Spinal cord (tissue), 9 donors: ENCODE measurements at regions not wholly inside any gene's neighbourhood (a gene's known extent, or its start where the extent isn't known, plus 50 kb on each side); places are given as distances from the start of the nearest gene placed in this dataset.

ENCODE experiments used
- DNase-seq, 6 donors: peaks; one replicate each; pipeline versions ENCODE4 v3.0.0 to v3.0.0-alpha.2; 2013 to 2015; ENCODE audit warnings: low spot score in 6 of 6, low read depth in 4 of 6
- H3K27ac ChIP-seq: one replicate; pipeline ENCODE4 v1.5.1; 2013; ENCODE audit warnings: low read depth, low read length, control low read depth
- H3K27me3 ChIP-seq: one replicate; pipeline ENCODE4 v1.6.1; 2013; ENCODE audit warnings: low read length; ENCODE audit not compliant: control insufficient read depth, insufficient read depth
- H3K36me3 ChIP-seq: one replicate; pipeline ENCODE4 v1.6.1; 2013; ENCODE audit warnings: low read length; ENCODE audit not compliant: control insufficient read depth, insufficient read depth
- H3K4me1 ChIP-seq: one replicate; pipeline ENCODE4 v1.6.1; 2013; ENCODE audit warnings: low read length; ENCODE audit not compliant: control insufficient read depth, insufficient read depth
- H3K4me3 ChIP-seq: one replicate; pipeline ENCODE4 v1.5.1; 2013; ENCODE audit warnings: low read depth, low read length, control low read depth
- H3K9me3 ChIP-seq: one replicate; pipeline ENCODE4 v1.6.1; 2013; ENCODE audit warnings: low read length; ENCODE audit not compliant: control insufficient read depth, insufficient read depth
- WGBS: methylation state at CpG from one replicate; pipeline ENCODE4 v1.1.5; 2013; ENCODE audit warnings: missing lambda C conversion rate; ENCODE audit not compliant: insufficient coverage; 5-methylcytosine and 5-hydroxymethylcytosine counted together
- donor health status: healthy.

DNA sequence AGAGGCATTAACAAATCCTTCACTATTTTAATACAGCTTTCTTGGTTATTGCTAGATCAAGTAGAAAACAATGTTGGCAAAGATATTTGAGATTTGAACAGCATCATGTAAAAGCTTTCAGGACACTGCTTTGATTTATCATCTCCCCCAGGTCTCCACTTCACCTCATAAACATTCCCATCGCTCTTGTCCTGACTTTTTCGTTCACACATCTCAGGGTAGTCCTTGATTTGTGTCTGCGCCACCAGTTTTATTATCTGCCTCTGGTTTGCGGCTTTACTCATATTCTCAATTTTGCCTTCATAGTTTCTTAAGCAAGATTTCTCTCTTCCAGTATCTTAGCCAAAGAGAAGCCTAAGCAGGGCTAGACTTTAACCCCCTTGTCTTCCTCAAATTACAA lies 63.5 kb upstream of the ROR1 start:
- no peaks in the 10 kb centered on the region for H3K27me3 ChIP-seq
- H3K9me3 ChIP-seq, result no peaks in the 10 kb centered on the region
- H3K4me1 ChIP-seq, result no peaks in the 10 kb centered on the region
- no peak overlapping the region for H3K27ac ChIP-seq
- no peak overlapping the region for H3K4me3 ChIP-seq
- H3K36me3 ChIP-seq, result no peaks in the 10 kb centered on the region
- no peak for DNase-seq
- 86% methylated on average over 4 of the region's 4 CpGs for WGBS

- Histone ChIP-seq H3K4me1 (no peaks in the 10 kb centered on the region), H3K4me3 (no peak overlapping the region), H3K27ac (no peak overlapping the region), H3K9me3 (no peaks in the 10 kb centered on the region), H3K27me3 (no peaks in the 10 kb centered on the region), H3K36me3 (no peaks in the 10 kb centered on the region)
- peak in 1 of 6 donors; percentile 17 for DNase-seq
- no CpG with 5 or more reads among the region's 1 CpG for WGBS
Observed at GRCh38 chr1:63710761-63711380, 62.9 kb upstream of the ROR1 start.

GRCh38 chr1:63713041-63713440 lies 60.8 kb upstream of the ROR1 start:
- Histone ChIP-seq H3K36me3 (no peaks in the 10 kb centered on the region), H3K4me1 (no peaks in the 10 kb centered on the region), H3K27ac (no peak overlapping the region), H3K9me3 (no peaks in the 10 kb centered on the region), H3K27me3 (no peaks in the 10 kb centered on the region), H3K4me3 (no peak overlapping the region)
- 76% methylated on average over 3 of the region's 3 CpGs for WGBS
- DNase-seq, result no peak

DNA sequence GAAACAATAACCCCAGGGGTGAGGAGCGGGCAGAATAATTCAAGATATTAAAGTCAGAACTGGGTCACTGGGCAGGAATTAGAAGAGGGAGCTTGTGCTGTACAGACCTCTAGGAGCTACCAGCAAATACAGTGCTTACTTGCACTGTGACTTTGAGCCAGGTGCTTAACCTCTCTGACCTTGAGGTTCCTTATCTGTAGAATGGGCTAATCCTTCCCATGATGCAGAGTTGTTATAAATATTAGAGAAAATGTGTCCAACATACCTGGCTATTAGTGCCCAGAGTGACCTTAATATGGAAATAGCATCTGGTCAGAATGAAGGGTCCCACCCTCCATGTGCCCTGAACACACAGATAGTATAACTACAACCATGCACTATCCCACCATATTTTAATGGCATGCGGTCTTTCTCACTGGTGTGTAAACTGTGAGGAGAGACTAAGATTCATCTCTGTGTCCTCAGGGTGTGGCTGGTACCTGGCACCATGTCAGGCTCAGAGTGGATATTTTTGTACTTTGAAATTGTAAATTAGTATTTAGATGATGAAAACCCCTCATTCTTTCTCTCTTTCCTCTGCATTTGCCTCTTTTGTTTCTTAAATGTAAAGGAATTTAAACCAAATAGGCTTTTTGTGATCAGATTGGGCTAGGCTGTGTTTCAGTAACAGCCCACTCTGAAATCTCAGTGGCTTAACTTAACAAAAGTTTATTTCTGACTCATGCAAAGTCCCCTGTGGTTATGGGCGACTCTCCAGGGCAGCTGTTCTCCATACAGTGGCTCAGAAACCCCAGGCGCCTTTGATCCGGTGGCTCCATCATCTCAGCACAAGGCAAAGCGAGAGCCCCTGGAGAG lies 60.0 kb upstream of the ROR1 start:
- H3K36me3 ChIP-seq, result no peaks in the 10 kb centered on the region
- peak in 1 of 6 donors; percentile 43 for DNase-seq
- H3K9me3 ChIP-seq, result no peaks in the 10 kb centered on the region
- no peaks in the 10 kb centered on the region for H3K4me1 ChIP-seq
- H3K27me3 ChIP-seq, result no peaks in the 10 kb centered on the region
- no peak overlapping the region for H3K4me3 ChIP-seq
- H3K27ac ChIP-seq, result no peak overlapping the region
- WGBS, result 47% methylated on average over 4 of the region's 6 CpGs

DNA sequence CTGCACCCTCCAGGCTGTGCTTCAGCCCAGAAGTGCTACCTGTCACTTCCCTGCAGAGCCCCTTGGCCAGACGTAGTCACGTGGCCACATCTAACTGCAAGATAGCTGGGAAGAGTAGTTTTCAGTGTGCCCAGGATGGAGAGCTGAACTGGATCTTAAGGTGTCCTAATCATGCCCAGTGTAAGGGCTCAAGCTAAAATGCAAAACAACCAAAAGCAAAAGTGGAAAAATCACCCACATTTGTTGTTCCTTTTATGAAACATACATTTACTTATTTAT lies 59.4 kb upstream of the ROR1 start:
- H3K4me1 ChIP-seq, result no peaks in the 10 kb centered on the region
- no peak overlapping the region for H3K4me3 ChIP-seq
- no peaks in the 10 kb centered on the region for H3K9me3 ChIP-seq
- no peak overlapping the region for H3K27ac ChIP-seq
- WGBS, result 20% methylated on average over 2 of the region's 2 CpGs
- H3K36me3 ChIP-seq, result no peaks in the 10 kb centered on the region
- no peak for DNase-seq
- H3K27me3 ChIP-seq, result no peaks in the 10 kb centered on the region

DNA sequence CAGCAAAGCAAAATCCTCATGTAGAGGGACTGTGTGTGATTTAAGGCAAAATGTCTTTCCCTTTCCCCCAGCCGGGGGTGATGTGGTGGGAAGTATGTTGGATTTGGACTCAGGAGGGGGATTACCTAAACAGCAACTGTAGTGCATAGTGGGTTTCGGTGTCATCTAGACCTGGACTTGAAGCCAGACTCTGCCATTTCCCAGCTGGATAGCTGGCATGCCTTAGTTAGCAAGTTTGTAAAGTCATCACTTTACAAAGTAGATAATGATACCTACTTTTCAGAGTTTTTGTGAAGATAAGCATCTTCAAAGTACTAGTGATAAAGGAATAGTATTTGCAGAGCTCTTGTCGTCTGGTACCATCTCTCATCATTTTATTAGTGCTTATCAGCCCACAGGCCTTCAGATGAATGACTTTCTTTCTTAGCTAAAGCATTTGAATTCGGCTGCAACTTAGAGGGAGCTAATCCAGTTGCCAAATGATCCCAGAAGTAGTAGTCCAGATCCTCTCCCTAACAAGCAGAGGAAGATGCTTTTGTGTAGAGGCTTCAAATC lies 56.2 kb upstream of the ROR1 start:
- no peak for DNase-seq
- Histone ChIP-seq H3K27ac (no peak overlapping the region), H3K36me3 (no peaks in the 10 kb centered on the region), H3K4me1 (no peaks in the 10 kb centered on the region), H3K27me3 (no peaks in the 10 kb centered on the region), H3K9me3 (no peaks in the 10 kb centered on the region), H3K4me3 (no peak overlapping the region)
- no CpG with 5 or more reads among the region's 4 CpGs for WGBS

DNA sequence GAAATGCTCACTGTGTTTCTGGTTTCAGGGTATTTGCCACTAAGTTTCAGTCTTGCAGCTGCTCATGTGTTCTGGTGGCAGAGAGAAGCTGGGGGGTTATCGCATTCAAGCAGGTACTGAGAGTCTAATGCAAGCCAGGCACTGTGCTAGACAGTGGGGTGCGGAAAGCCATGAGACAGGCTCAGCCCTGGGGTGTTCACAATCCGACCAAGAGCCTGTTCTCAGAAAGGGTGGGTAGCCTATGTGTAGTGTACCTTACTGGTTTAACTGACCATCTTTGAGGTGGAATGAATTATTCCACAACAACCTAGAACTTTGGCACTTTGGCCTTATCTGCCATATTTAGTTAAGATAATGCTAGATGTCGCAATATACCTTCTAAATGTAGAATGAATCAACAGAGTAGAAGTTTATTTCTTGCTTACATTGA lies 55.3 kb upstream of the ROR1 start:
- H3K27me3 ChIP-seq, result no peaks in the 10 kb centered on the region
- H3K9me3 ChIP-seq, result no peaks in the 10 kb centered on the region
- DNase-seq, result no peak
- WGBS, result 100% methylated on average over 1 of the region's 4 CpGs
- H3K4me1 ChIP-seq, result no peaks in the 10 kb centered on the region
- no peak overlapping the region for H3K4me3 ChIP-seq
- no peak overlapping the region for H3K27ac ChIP-seq
- H3K36me3 ChIP-seq, result no peaks in the 10 kb centered on the region

GRCh38 chr1:63721531-63722189 lies 52.2 kb upstream of the ROR1 start:
- Histone ChIP-seq H3K4me3 (no peak overlapping the region), H3K9me3 (no peaks in the 10 kb centered on the region), H3K36me3 (no peaks in the 10 kb centered on the region), H3K27ac (no peak overlapping the region), H3K27me3 (no peaks in the 10 kb centered on the region), H3K4me1 (no peaks in the 10 kb centered on the region)
- peak in 2 of 6 donors; percentile 24 to 25 for DNase-seq
- 17% methylated on average over 1 of the region's 3 CpGs for WGBS

DNA sequence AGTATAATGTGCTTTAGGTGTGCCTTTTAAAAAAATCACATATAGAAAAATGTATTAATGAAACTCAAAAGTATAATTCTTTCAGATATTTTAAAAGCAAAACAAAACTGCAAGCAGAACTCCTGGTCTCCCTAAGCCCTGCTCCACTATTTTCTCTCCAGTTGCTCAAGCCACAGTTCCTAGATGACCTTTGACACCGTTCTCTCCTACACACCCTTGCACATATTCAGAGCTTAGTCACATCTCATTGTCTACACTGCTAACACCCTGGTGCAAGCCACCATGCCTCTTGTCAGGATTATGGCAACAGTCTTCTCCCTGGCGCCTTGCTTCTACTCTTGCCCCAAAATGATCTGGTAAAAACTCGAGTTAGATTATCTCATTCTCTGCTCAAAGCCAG lies 50.2 kb upstream of the ROR1 start:
- no peak overlapping the region for H3K4me3 ChIP-seq
- H3K27me3 ChIP-seq, result no peaks in the 10 kb centered on the region

More for the DNA sequence above, 50.2 kb upstream of the ROR1 start:
- no peak overlapping the region for H3K27ac ChIP-seq
- H3K4me1 ChIP-seq, result no peaks in the 10 kb centered on the region
- H3K36me3 ChIP-seq, result no peaks in the 10 kb centered on the region
- H3K9me3 ChIP-seq, result no peaks in the 10 kb centered on the region
- 91% methylated on average over 3 of the region's 3 CpGs for WGBS
- DNase-seq, result no peak
